ENCODE measurements at regions not wholly inside any gene's neighbourhood (a gene's known extent, or its start where the extent isn't known, plus 50 kb on each side); places are given as distances from the start of the nearest gene placed in this dataset.

GRCh38 chr18:76765649-76766048 is 56.7 kb upstream of the ZNF236 start:
- Mint-ChIP-seq H3K9me3 (peaks cover 2 to 3% of the 10 kb centered on the region in 2 experiments; a peak in 4 of 5 replicates), H3K27ac (no peak overlapping the region), H3K4me3 (no peak overlapping the region), H3K36me3 (ENCODE audit: insufficient read depth in 1 of 3, low read depth in 3 of 3) (no peaks in the 10 kb centered on the region), H3K27me3 (ENCODE audit: low read depth) (peaks cover 3% of the 10 kb centered on the region), H3K4me1 (peaks cover 3% of the 10 kb centered on the region in 2 experiments; a peak in 3 of 4 replicates)
- H2BK15ac ChIP-seq (ENCODE audit: low read depth, low read length): no peak overlapping the region
- no peak overlapping the region for H3K4ac ChIP-seq (ENCODE audit: low read depth, low read length)
- H3K14ac ChIP-seq (ENCODE audit: insufficient read depth, low read length): no peak overlapping the region
- H3K9ac ChIP-seq (ENCODE audit: extremely low read depth, insufficient read length, low read length): no peak overlapping the region
- no peaks in the 10 kb centered on the region for H3K79me1 ChIP-seq (ENCODE audit: insufficient read depth, low read depth, low read length, poor library complexity, severe bottlenecking)
- H3K23me2 ChIP-seq (ENCODE audit: insufficient read length, low read depth, low read length, poor library complexity, severe bottlenecking): no peaks in the 10 kb centered on the region
- no peak overlapping the region for H2BK5ac ChIP-seq (ENCODE audit: insufficient read length, low read length)
- H2BK120ac ChIP-seq (ENCODE audit: low read depth, low read length, poor library complexity, severe bottlenecking): no peak overlapping the region
- no peaks in the 10 kb centered on the region for H3K9me3 ChIP-seq (ENCODE audit: control insufficient read depth, low read depth, low read length)
- H3K4me2 ChIP-seq (ENCODE audit: insufficient read depth, insufficient read length, low read length): no peak overlapping the region
- H3T11ph ChIP-seq (ENCODE audit: low read length): no peak overlapping the region
- WGBS (ENCODE audit: extremely low coverage, insufficient read length, low lambda C conversion rate): no CpG with 5 or more reads among the region's 5 CpGs
- no peak overlapping the region for H2AFZ ChIP-seq (ENCODE audit: low read length)
- no peak overlapping the region for H4K8ac ChIP-seq (replicated peaks; ENCODE audit: insufficient read length, low read depth, low read length)
- H3K79me2 ChIP-seq (ENCODE audit: insufficient read depth, low read length): no peaks in the 10 kb centered on the region
- no peak overlapping the region for H4K5ac ChIP-seq (ENCODE audit: insufficient read length, low read depth, low read length)
- H2BK12ac ChIP-seq (ENCODE audit: insufficient read length, low read depth, low read length): no peak overlapping the region
- DNase-seq: no peak
- H4K91ac ChIP-seq (ENCODE audit: insufficient read length, low read depth, low read length): no peak overlapping the region
- no peak overlapping the region for H2AK5ac ChIP-seq (ENCODE audit: insufficient read length, low read length)
- no peak overlapping the region for H3K56ac ChIP-seq (ENCODE audit: insufficient read length, low read depth, low read length)
- no peak overlapping the region for H2BK20ac ChIP-seq (ENCODE audit: low read depth, low read length, poor library complexity, severe bottlenecking)
- H3K23ac ChIP-seq (ENCODE audit: insufficient read length, low read depth, low read length): no peak overlapping the region
- H3K18ac ChIP-seq (ENCODE audit: insufficient read length, low read depth, low read length): no peak overlapping the region
- no peaks in the 10 kb centered on the region; the same call in 1 of the 2 replicates for H3K27me3 ChIP-seq (ENCODE audit: insufficient read depth, low read length)
- H3K27ac ChIP-seq (ENCODE audit: insufficient read length, low read depth, low read length): no peak overlapping the region
- TF ChIP-seq CTCF (conservative IDR thresholded peaks at IDR 0.05): no peak
- no peaks in the 10 kb centered on the region for H4K20me1 ChIP-seq (ENCODE audit: control insufficient read depth, insufficient read depth, insufficient read length)
- no peaks in the 10 kb centered on the region for H3K4me1 ChIP-seq (ENCODE audit: insufficient read depth, low read length)
